ENCODE measurements at regions not wholly inside any gene's neighbourhood (a gene's known extent, or its start where the extent isn't known, plus 50 kb on each side); places are given as distances from the start of the nearest gene placed in this dataset.

- H3K4me3 ChIP-seq (ENCODE audit: low read depth in 2 of 2, low read length in 2 of 2): no peak overlapping the region
- in situ Hi-C loops (cut with HindIII; ENCODE audit: low pct_unique_long_range_greater_than_20kb, low sequenced_read_pairs): no loop called here
- H3K27ac ChIP-seq (ENCODE audit: low read length): no peak overlapping the region
- CTCF ChIA-PET: no interaction called here
- H3K4me1 ChIP-seq (ENCODE audit: control insufficient read depth, insufficient read depth, low read length): no peaks in the 10 kb centered on the region
- H3K27me3 ChIP-seq (ENCODE audit: control insufficient read depth, insufficient read depth, low read length): no peaks in the 10 kb centered on the region
- H3K9me3 ChIP-seq (ENCODE audit: control insufficient read depth, insufficient read depth, low read depth, low read length): no peaks in the 10 kb centered on the region
- POLR2A ChIA-PET: no interaction called here
- ATAC-seq (no peak), DNase-seq (ENCODE audit: low read depth, low spot score) (no peak)
- no peaks in the 10 kb centered on the region for H3K36me3 ChIP-seq (ENCODE audit: control insufficient read depth, insufficient read depth, low read length)
- TF ChIP-seq TCF7L2 (IDR thresholded peaks at IDR 0.05; ENCODE audit: low read depth, low read length) (no peak), REST (IDR thresholded peaks at IDR 0.05; ENCODE audit: insufficient read depth in 1 of 2, low read depth in 2 of 2, low read length in 1 of 2) (no peak), SIN3A (IDR thresholded peaks at IDR 0.05; ENCODE audit: borderline replicate concordance, insufficient read depth, low read depth, low read length) (no peak), CTCF (IDR thresholded peaks at IDR 0.05) (no peak), POLR2AphosphoS5 (IDR thresholded peaks at IDR 0.05; ENCODE audit: low read depth, low read length) (no peak)
- BruUV-seq (replicated peaks): no TSS peak
- intact Hi-C loops (cut with micrococcal nuclease; ENCODE audit: unreplicated experiment): no loop called here
These were observed 341.2 kb downstream of the CD83 start for GRCh38 chr6:14458669-14459266.

- POLR2A ChIA-PET: no interaction called here
- H3K36me3 ChIP-seq (ENCODE audit: control insufficient read depth, insufficient read depth, low read length): no peaks in the 10 kb centered on the region
- no peak for ATAC-seq
These were observed 341.7 kb downstream of the CD83 start for GRCh38 chr6:14459315-14459714.

More at GRCh38 chr6:14459315-14459714, 341.7 kb downstream of the CD83 start:
- DNase-seq (ENCODE audit: low read depth, low spot score): no peak
- intact Hi-C loops (cut with micrococcal nuclease; ENCODE audit: unreplicated experiment): no loop called here
- in situ Hi-C loops (cut with HindIII; ENCODE audit: low pct_unique_long_range_greater_than_20kb, low sequenced_read_pairs): no loop called here
- Histone ChIP-seq H3K9me3 (ENCODE audit: control insufficient read depth, insufficient read depth, low read depth, low read length) (no peaks in the 10 kb centered on the region), H3K27me3 (ENCODE audit: control insufficient read depth, insufficient read depth, low read length) (no peaks in the 10 kb centered on the region), H3K4me1 (ENCODE audit: control insufficient read depth, insufficient read depth, low read length) (no peaks in the 10 kb centered on the region), H3K27ac (ENCODE audit: low read length) (no peak overlapping the region), H3K4me3 (ENCODE audit: low read depth in 2 of 2, low read length in 2 of 2) (no peak overlapping the region)
- BruUV-seq (replicated peaks): no TSS peak
- CTCF ChIA-PET: no interaction called here
- TF ChIP-seq POLR2AphosphoS5 (IDR thresholded peaks at IDR 0.05; ENCODE audit: low read depth, low read length) (no peak), TCF7L2 (IDR thresholded peaks at IDR 0.05; ENCODE audit: low read depth, low read length) (no peak), REST (IDR thresholded peaks at IDR 0.05; ENCODE audit: insufficient read depth in 1 of 2, low read depth in 2 of 2, low read length in 1 of 2) (no peak), CTCF (IDR thresholded peaks at IDR 0.05) (no peak), SIN3A (IDR thresholded peaks at IDR 0.05; ENCODE audit: borderline replicate concordance, insufficient read depth, low read depth, low read length) (no peak)
